Neutrophil (primary cell): ENCODE measurements at regions not wholly inside any gene's neighbourhood (a gene's known extent, or its start where the extent isn't known, plus 50 kb on each side); places are given as distances from the start of the nearest gene placed in this dataset.

Experiments used
- H3K27ac ChIP-seq: fragments of 200-600 bp; sonication (generic); 2 replicates; pipeline ENCODE4 v1.5.1; 2016; ENCODE audit warnings: mild to moderate bottlenecking, moderate library complexity
- H3K27me3 ChIP-seq: fragments of 200-600 bp; sonication (generic); 2 replicates; pipeline ENCODE4 v1.6.0; 2016; ENCODE audit warnings: mild to moderate bottlenecking
- H3K36me3 ChIP-seq: fragments of 200-600 bp; sonication (generic); 2 replicates; pipeline ENCODE4 v1.5.1; 2017
- H3K4me1 ChIP-seq, 2 experiments: fragments of 200-600 bp in 1 of 2; sonication (generic) in 1 of 2; 1 replicate in 1 of 2; 2 replicates in 1 of 2; pipeline versions ENCODE4 v1.5.1 to v1.6.1; 2013 to 2016; ENCODE audit warnings: low read depth in 1 of 2, low read length in 1 of 2, mild to moderate bottlenecking in 1 of 2, moderate library complexity in 1 of 2; ENCODE audit not compliant: control insufficient read depth in 1 of 2, insufficient read depth in 1 of 2
- H3K4me3 ChIP-seq, 2 experiments: fragments of 200-600 bp in 1 of 2; sonication (generic) in 1 of 2; 1 replicate in 1 of 2; 2 replicates in 1 of 2; pipeline ENCODE4 v1.5.1; 2013 to 2016; ENCODE audit warnings: low read depth in 1 of 2, low read length in 1 of 2, mild to moderate bottlenecking in 1 of 2, moderate library complexity in 1 of 2
- H3K9me3 ChIP-seq: fragments of 200-600 bp; sonication (generic); 2 replicates; pipeline ENCODE4 v1.5.1; 2016
- CTCF ChIP-seq: fragments of 200-600 bp; sonication (generic); IDR thresholded peaks from 2 replicates; pipeline ENCODE4 v1.5.1; 2016; ENCODE audit warnings: antibody characterized with exemption

DNA sequence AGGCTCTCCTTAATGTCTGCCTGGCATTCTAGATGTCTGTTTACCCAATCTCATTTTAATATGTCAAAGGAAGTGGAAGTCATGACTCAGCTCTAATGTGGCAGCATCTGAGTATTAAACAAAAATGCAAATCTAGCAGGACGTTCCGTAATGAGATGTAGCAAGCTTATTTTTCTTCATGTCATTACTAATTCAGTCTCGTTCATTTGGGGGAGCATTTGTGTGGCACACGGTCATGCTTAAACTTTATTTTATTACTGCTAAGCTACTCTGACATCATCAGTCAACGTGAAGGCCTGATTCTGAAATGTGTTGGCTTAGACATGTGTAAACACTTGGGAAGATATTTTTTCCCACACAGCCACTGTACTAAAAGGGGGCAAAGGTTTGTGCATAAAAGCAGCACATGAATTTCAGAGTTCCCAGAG, 326.7 kb upstream of the TMPO start:
- H3K4me3 ChIP-seq: no peak overlapping the region
- no peaks in the 10 kb centered on the region for H3K9me3 ChIP-seq
- H3K36me3 ChIP-seq: no peaks in the 10 kb centered on the region
- H3K27me3 ChIP-seq: no peaks in the 10 kb centered on the region
- TF ChIP-seq CTCF: no peak
- no peaks in the 10 kb centered on the region for H3K4me1 ChIP-seq
- H3K27ac ChIP-seq: no peak overlapping the region

DNA sequence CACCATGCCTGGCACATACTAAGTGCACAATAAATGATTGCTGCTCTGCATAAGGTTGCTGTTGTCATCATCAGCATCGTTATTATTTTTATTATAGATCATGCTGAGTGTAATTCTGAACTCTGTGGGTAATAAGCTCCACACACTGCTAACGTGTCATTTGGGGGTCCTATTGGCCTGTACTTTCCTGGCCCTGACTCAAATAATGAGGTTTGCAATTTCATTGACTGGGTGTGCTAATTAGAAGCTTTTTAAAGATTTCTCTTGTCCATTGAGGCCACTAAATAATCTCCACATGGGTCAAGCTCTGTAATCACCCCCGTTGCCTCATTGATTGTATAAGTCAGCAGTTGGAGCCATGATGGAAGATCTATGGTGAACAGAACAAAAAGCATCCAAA, 320.8 kb upstream of the TMPO start:
- Histone ChIP-seq H3K4me1 (no peaks in the 10 kb centered on the region), H3K36me3 (no peaks in the 10 kb centered on the region), H3K4me3 (no peak overlapping the region), H3K27me3 (no peaks in the 10 kb centered on the region), H3K27ac (no peak overlapping the region), H3K9me3 (no peaks in the 10 kb centered on the region)
- TF ChIP-seq CTCF: no peak

DNA sequence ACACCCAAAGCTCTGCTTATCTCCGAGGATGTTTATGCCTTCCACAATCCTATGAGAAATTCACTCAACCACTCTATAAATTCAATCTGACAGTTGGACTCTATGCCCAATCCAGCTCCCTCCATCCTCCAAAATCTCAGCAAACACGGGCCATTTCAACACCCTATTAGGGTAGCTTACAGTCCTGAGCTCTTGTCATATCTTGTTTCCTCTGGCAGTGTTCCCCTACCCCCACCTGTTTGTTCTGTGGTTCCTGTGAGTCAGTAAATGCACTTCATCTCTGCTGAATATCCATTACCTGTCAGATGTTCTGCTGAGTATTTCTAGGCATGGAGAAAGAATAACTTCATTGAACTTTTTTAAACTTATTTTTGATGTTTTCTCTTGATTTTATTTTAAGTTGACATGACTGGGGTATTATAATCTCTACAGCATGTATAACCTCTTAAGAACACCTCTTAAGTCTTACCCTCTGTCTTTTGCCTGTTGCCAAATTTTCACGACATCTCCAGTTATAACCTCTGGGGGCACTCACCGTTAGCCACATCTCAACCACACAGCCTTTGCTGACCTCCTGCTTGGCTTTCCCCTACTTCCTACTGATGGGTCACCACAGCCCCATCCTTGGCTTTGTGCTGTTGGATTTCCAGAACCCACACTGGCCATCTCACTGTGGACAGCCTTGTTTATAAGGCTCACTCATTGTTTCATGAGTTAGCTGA, 317.0 kb upstream of the TMPO start:
- Histone ChIP-seq H3K4me3 (no peak overlapping the region), H3K9me3 (no peaks in the 10 kb centered on the region)
- TF ChIP-seq CTCF: no peak

DNA sequence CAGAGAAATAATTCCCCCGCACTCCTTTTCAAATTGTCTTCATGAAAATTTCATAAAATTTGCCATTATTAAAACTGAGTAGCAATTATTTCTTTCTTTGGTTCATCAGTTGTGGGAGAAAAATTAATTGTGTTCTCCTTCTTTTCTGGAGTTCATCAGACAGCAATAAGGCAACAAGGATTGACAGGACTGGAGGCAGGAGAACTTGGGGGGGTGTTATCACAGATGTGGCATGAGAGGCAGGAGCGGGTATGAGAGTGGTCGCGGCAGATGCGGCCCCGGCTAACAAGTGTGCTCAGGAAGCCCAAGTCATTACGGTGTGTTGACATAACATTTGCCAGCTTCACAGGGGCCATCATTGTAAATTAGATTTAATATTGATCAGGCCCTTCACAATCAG, 306.6 kb upstream of the TMPO start:
- Histone ChIP-seq H3K9me3 (no peaks in the 10 kb centered on the region), H3K4me3 (no peak overlapping the region), H3K27ac (no peak overlapping the region), H3K36me3 (no peaks in the 10 kb centered on the region), H3K27me3 (no peaks in the 10 kb centered on the region), H3K4me1 (no peaks in the 10 kb centered on the region)
- TF ChIP-seq CTCF: no peak

More for the DNA sequence above, 317.0 kb upstream of the TMPO start:
- no peaks in the 10 kb centered on the region for H3K36me3 ChIP-seq
- H3K27ac ChIP-seq: no peak overlapping the region
- no peaks in the 10 kb centered on the region for H3K27me3 ChIP-seq
- no peaks in the 10 kb centered on the region for H3K4me1 ChIP-seq

- Histone ChIP-seq H3K27ac (no peak overlapping the region), H3K4me3 (no peak overlapping the region), H3K27me3 (no peaks in the 10 kb centered on the region), H3K4me1 (no peaks in the 10 kb centered on the region), H3K9me3 (no peaks in the 10 kb centered on the region), H3K36me3 (no peaks in the 10 kb centered on the region)
- TF ChIP-seq CTCF: no peak
These were observed 303.3 kb upstream of the TMPO start for GRCh38 chr12:98211909-98212695.
